Stimulated activated CD8-positive, alpha-beta memory T cell treated with anti-CD3 and anti-CD28 coated beads, Interleukin-4, amount 100 ng/mL, for 24 hours (primary cell): ENCODE measurements at regions not wholly inside any gene's neighbourhood (a gene's known extent, or its start where the extent isn't known, plus 50 kb on each side); places are given as distances from the start of the nearest gene placed in this dataset.

Source experiments
- DNase-seq: peaks from one replicate; pipeline ENCODE4 v3.0.0-alpha.2; 2020; ENCODE audit warnings: low read depth

GRCh38 chr13:97057176-97057575, 62.9 kb upstream of the OXGR1 start:
- no peak for DNase-seq

- DNase-seq: no peak
These were observed 64.1 kb upstream of the OXGR1 start for GRCh38 chr13:97058391-97058790.

DNA sequence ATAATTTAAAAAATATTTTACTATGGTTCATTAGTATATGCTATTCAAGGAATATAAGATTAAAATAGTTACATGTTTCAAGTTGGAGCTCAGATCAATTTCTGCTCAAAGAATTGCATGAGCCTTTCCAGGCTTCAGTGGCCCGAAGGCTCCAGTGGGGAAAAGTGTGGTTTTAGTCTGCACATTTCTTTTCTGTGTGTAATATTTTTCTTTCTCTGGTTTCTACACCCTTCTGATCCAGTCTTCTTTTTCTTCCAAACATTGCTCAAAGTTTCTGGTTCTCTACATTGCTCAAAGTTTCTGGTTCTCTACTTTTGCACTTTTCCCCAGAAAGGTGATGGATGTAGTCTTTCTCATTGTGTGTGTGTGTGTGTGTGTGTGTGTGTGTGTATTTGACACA, 64.7 kb upstream of the OXGR1 start:
- no peak for DNase-seq

- DNase-seq: no peak
These were observed 73.0 kb upstream of the OXGR1 start for GRCh38 chr13:97067017-97067895.

DNA sequence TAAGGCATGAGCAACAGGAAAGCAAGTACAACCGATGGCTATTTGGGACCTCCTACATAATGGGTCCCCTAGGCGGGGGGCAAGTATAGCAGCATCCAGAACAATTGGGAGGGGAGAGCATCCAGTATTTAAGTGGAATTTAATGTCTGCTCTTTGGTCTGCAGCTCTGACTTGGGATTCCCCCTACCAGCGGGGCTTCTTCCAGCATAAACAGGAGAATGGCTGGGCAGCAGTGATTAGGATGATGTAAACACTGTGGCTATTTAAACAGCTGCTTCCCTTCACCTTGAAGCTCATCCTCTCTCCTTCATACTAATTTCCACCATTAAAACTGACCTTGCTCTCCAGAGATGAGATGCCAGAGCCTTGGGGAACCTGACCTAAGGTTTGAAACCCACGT, 73.9 kb upstream of the OXGR1 start:
- DNase-seq: no peak

DNA sequence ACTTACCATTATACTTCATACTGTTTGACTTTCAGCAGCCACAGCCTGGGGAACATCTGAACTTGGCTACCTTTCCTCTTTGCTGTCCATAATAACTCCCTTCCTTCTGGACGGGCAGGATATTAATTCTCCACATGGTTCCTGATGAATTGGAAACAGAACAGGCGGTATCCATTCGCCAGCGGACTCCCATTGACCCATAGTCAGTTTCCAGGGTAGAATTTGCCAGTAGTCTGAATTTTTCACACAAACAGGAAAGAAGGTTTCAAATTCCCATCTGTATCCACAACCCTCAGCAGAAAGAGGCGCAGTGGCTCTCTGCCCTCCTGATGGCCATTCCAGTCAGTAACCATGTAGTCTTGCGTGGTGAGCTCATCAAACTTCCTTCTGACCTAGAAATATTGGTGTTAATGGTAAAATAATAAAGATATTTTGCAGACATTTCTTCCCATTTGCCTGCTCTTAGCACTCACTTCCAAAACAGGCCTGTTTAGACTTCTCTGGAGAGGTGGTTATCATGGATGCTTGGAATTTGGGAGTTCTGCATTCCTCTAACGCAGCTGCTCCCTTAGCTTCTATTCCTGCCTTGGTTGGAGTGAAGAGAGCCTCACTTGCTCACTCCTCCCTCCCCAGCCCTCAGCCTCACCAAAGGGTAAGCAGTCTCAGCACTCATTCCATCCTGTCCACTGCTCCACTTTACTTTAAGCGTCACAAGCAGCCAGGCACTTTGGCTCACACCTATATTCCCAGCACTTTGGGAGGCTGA, 75.0 kb upstream of the OXGR1 start:
- no peak for DNase-seq

- no peak for DNase-seq
These were observed 78.0 kb upstream of the OXGR1 start for GRCh38 chr13:97072297-97072696.

DNA sequence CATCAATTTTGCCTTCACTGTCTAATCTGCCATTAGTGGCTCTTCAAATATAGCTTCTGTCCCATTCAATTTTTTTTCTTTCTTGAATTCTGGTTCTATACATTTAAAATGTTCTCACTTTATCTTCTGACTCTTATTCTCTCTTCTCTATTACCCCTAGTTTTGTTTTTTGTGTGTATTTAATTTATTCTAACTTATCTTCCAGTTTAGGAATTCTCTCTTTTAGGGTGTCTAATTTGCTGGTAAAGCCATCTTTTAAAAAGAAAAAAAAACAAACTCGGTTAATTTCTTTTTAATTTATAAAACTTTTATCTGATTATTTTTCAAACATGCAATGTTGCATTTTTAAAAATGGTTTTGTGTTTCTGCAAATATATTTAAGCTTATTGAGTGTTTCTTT, 80.3 kb upstream of the OXGR1 start:
- DNase-seq: no peak

- no peak for DNase-seq
These were observed 82.6 kb upstream of the OXGR1 start for GRCh38 chr13:97076898-97077297.

GRCh38 chr13:97077341-97077740, 83.1 kb upstream of the OXGR1 start:
- no peak for DNase-seq

GRCh38 chr13:97079726-97080125, 85.5 kb upstream of the OXGR1 start:
- DNase-seq: no peak

DNA sequence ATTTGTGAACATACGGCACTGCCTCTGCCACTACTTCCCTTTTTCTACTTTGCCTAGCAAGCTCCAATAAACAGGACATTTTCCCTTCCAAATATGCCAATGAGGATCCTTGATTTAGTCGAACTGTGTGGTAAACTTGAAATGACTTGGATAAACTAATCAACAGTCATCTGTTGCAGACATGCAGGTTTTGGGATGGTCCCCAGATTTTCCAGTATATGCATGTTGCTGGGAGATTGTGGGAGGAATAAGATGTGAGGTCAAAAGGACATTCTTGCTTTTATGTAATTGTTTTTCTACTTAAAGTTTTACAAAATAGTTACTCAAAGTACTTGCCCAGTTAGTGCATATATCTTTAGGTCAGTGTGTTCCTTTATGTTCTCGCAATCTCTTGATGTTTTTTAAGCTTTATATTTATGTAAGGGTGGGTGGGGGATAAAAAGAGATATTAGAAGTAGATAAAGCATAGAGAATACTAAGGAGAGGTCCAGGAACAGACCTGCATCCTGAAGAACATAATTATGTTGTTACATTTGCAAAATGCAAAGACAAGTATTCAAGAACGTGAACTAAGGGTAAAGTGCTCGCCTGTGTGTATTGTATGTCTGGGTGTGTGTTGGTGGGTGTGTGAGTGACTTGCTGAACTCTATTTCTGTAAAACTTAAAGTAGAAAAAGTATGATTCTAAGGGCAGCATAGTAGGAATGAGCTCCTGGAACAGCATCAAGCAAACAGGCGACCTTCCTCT, 88.4 kb upstream of the OXGR1 start:
- DNase-seq: no peak

GRCh38 chr13:97091196-97091595, 96.9 kb upstream of the OXGR1 start:
- DNase-seq: no peak

DNA sequence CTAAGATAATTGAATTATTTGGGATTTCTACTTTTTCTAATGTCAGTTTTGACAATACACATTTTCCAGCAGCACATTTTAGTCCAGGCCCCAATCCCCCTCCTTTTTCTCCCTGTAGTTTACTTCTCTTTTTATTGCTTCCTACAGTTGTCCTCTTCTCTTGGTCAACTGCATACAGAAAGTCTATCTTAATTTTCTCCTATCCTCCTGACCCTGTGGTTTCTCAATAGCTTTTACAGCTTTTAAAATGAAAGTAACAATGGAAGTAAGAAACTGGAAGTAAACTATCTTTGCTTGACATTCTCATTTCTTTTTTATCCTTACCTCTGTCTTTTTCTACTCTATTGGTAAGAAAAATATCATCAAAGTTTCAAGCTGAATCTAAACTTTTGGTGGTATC, 106.5 kb upstream of the OXGR1 start:
- no peak for DNase-seq

GRCh38 chr13:97101912-97102708, 107.8 kb upstream of the OXGR1 start:
- DNase-seq: no peak

- DNase-seq: no peak
These were observed 112.0 kb upstream of the OXGR1 start for GRCh38 chr13:97106323-97106722.

DNA sequence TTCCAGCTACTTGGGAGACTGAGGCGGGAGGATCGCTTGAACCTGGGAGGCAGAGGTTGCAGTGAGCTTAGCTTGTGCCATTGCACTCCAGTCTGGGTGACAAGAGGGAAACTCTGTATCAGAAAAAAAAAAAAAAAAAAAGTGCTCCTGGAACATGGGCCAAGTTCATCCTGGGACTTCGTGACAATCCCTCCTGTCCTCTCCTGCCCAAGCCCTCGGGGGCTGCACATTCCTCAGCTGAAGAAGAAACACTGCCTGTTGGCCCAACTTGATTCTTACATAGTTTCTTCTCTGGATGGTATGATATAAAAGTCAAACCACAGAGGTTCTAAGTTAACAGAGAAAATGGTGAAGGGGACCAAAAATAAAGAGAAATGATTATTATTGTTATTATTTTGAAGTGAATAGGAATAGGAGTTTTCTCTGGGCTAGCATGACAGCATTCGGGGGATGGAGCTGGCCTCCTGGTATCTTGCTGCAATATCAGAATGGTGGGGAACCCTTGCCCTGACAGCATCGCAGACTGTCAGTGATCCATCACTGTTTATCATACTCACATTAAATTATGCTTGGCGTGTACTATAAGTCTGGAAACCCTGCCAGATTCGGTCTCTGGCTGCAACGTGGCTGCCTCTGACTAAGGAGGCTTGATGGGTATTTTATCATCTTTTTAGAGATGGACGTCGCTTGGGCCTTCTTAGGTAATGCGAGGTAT, 113.7 kb upstream of the OXGR1 start:
- DNase-seq: no peak

DNA sequence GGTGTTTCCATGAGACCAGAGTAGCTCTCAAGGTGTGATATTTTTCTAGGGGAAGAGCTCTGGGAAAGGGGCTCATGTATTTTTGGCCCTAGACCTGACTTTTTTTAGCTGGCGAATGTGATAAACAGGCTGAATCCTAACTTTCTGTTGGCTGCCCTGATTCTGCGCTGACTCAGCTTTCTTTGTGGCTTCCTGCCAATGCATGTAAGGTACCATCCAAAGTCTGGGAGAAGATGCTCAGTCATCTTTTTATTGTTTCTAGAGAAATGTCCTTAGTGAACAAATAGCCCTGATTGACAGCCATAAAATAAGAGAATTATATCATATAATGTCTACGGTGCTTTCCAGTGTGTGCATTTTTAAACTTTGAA, 113.6 kb upstream of the MBNL2 start:
- DNase-seq: no peak

DNA sequence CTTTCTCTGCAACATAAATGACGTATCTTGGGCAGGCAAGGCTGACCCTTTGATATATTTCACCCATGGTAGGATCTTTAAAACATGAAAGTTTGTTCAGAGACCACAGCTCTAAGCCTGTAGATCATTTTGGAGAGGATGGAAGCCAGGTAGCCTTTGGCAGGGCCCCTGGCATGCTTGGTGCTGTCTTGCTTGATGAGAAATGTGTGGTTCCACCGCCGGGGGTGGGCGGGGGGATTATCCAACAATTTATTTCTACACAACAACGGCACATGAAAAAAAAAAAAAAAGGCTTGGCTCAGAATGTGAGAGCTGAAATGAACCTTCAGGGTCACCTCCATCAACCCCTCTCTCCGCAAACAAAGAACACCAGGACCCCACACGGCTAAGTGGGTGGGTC, 112.9 kb upstream of the MBNL2 start:
- no peak for DNase-seq

DNA sequence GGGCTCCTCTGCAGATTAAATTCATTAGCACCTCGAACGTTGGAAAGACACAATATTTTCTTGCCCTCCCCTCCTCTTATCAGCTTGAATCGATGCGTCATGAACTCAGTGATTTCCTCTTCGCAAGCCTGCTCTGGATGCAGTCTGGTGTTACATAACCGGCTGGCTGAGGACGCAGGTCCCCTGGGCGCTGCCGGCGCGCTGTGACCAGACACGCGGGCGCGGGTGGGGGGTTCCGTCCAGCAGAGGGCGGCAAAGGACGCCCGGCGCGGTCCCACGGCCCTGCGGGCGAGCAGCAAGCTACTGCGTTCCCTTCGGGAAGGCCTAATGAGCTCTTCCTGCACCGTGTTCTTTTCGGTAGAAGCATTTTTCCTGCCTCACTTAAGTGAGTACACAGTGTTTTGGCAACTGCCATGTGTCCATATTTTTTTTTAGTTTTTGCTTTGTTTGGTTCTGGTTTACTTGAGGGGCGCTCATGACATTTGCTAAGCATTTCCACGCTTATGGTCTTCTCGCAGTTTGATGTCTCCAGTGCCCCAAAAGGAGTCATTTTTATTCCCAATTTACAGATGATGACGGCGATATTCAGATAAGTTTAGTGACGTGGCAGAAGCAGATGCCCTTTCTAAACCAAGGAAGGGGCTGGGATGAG, 112.2 kb upstream of the MBNL2 start:
- DNase-seq: peak; percentile 70

GRCh38 chr13:97110936-97111335, 111.2 kb upstream of the MBNL2 start:
- DNase-seq: no peak
